ENCODE measurements at regions not wholly inside any gene's neighbourhood (a gene's known extent, or its start where the extent isn't known, plus 50 kb on each side); places are given as distances from the start of the nearest gene placed in this dataset.

- H3K27ac Mint-ChIP-seq (ENCODE audit: unreplicated experiment) = no peak overlapping the region
- TF ChIP-seq CTCF (IDR thresholded peaks at IDR 0.05) = no peak
- peaks cover 9% of the 10 kb centered on the region for H3K27me3 Mint-ChIP-seq (ENCODE audit: low read depth)
- no peaks in the 10 kb centered on the region for H3K9me3 Mint-ChIP-seq (ENCODE audit: low read depth)
- no peak overlapping the region for H3K4me3 Mint-ChIP-seq (ENCODE audit: unreplicated experiment)
- no peak for DNase-seq (ENCODE audit: low spot score)
- H3K36me3 Mint-ChIP-seq (ENCODE audit: low read depth) = peaks cover 2% of the 10 kb centered on the region
- H3K4me1 Mint-ChIP-seq (ENCODE audit: low read depth) = peaks cover 20% of the 10 kb centered on the region
These were observed 119.4 kb downstream of the TWIST2 start for GRCh38 chr2:238967031-238967977.

GRCh38 chr2:238967978-238968360 is 120.1 kb downstream of the TWIST2 start:
- no peak for DNase-seq (ENCODE audit: low spot score)
- H3K9me3 Mint-ChIP-seq (ENCODE audit: low read depth) = no peaks in the 10 kb centered on the region
- H3K4me1 Mint-ChIP-seq (ENCODE audit: low read depth) = peaks cover 21% of the 10 kb centered on the region
- peaks cover 9% of the 10 kb centered on the region for H3K27me3 Mint-ChIP-seq (ENCODE audit: low read depth)
- no peak overlapping the region for H3K27ac Mint-ChIP-seq (ENCODE audit: unreplicated experiment)
- H3K4me3 Mint-ChIP-seq (ENCODE audit: unreplicated experiment) = no peak overlapping the region
- no peak for TF ChIP-seq CTCF (IDR thresholded peaks at IDR 0.05)
- peaks cover 2% of the 10 kb centered on the region for H3K36me3 Mint-ChIP-seq (ENCODE audit: low read depth)

GRCh38 chr2:238968616-238969384 is 120.9 kb downstream of the TWIST2 start:
- Mint-ChIP-seq H3K9me3 (ENCODE audit: low read depth) (no peaks in the 10 kb centered on the region), H3K36me3 (ENCODE audit: low read depth) (peaks cover 2% of the 10 kb centered on the region), H3K4me1 (ENCODE audit: low read depth) (peaks cover 21% of the 10 kb centered on the region), H3K27me3 (ENCODE audit: low read depth) (peaks cover 9% of the 10 kb centered on the region), H3K4me3 (ENCODE audit: unreplicated experiment) (no peak overlapping the region), H3K27ac (ENCODE audit: unreplicated experiment) (no peak overlapping the region)
- no peak for TF ChIP-seq CTCF (IDR thresholded peaks at IDR 0.05)
- no peak for DNase-seq (ENCODE audit: low spot score)

- H3K27me3 Mint-ChIP-seq (ENCODE audit: low read depth) = peaks cover 9% of the 10 kb centered on the region
- no peak overlapping the region for H3K4me3 Mint-ChIP-seq (ENCODE audit: unreplicated experiment)
- H3K36me3 Mint-ChIP-seq (ENCODE audit: low read depth) = no peaks in the 10 kb centered on the region
- H3K27ac Mint-ChIP-seq (ENCODE audit: unreplicated experiment) = no peak overlapping the region
- H3K9me3 Mint-ChIP-seq (ENCODE audit: low read depth) = peaks cover under 1% of the 10 kb centered on the region
- DNase-seq (ENCODE audit: low spot score) = no peak
- no peak for TF ChIP-seq CTCF (IDR thresholded peaks at IDR 0.05)
- peaks cover 28% of the 10 kb centered on the region for H3K4me1 Mint-ChIP-seq (ENCODE audit: low read depth)
These were observed 122.0 kb downstream of the TWIST2 start for GRCh38 chr2:238969857-238970256.

- H3K4me3 Mint-ChIP-seq (ENCODE audit: unreplicated experiment) = no peak overlapping the region
- TF ChIP-seq CTCF (IDR thresholded peaks at IDR 0.05) = peak; percentile 98
- peaks cover 9% of the 10 kb centered on the region for H3K9me3 Mint-ChIP-seq (ENCODE audit: low read depth)
- H3K27me3 Mint-ChIP-seq (ENCODE audit: low read depth) = peaks cover 9% of the 10 kb centered on the region
- H3K27ac Mint-ChIP-seq (ENCODE audit: unreplicated experiment) = no peak overlapping the region
- peaks cover 4% of the 10 kb centered on the region for H3K36me3 Mint-ChIP-seq (ENCODE audit: low read depth)
- DNase-seq (ENCODE audit: low spot score) = peak; percentile 72
- peaks cover 30% of the 10 kb centered on the region for H3K4me1 Mint-ChIP-seq (ENCODE audit: low read depth)
These were observed 122.7 kb downstream of the TWIST2 start for GRCh38 chr2:238970553-238971081.

All from chondrocyte (in vitro differentiated cells).